ENCODE measurements at regions not wholly inside any gene's neighbourhood (a gene's known extent, or its start where the extent isn't known, plus 50 kb on each side); places are given as distances from the start of the nearest gene placed in this dataset.

DNA sequence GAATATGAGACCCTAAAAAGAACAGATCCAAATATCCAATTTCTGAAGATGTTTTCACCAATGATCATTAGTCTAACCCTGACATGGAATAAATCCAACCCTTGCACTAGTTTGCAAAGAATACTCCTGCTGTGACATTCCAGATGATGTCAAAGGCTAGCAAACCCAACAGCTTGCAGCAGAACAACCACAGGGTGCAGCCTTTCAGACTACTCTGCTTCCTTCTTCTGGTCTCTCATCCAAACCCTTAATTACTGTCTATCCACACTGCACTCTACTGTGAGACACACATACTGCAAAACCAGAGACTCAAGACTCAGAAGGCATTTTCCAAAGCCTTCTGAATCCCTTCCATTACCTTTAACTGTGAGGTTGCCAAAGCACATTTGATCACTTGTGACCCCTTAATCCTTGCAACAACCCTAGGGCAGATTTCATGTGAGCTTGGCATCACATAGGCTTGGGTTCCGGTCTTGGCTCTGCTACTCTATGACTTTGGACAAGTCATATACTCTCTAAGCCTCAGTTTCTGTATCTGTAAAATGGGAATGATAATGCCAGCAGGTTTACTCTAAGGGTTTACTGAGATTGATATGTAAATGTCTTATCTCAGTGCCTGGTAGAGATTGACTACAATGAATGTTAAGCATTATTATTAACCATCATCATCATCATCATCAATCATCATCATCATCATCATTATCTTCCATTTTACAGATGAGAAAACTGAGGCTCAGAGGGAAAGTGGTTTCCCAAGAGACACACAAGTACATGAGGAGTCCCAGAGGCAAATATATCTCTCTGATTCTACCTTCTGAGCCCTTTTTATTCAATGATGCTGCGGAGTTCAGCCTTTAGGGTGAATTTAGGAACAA is 94.5 kb downstream of the SYF2 start:
- TF ChIP-seq, protein P1, sequence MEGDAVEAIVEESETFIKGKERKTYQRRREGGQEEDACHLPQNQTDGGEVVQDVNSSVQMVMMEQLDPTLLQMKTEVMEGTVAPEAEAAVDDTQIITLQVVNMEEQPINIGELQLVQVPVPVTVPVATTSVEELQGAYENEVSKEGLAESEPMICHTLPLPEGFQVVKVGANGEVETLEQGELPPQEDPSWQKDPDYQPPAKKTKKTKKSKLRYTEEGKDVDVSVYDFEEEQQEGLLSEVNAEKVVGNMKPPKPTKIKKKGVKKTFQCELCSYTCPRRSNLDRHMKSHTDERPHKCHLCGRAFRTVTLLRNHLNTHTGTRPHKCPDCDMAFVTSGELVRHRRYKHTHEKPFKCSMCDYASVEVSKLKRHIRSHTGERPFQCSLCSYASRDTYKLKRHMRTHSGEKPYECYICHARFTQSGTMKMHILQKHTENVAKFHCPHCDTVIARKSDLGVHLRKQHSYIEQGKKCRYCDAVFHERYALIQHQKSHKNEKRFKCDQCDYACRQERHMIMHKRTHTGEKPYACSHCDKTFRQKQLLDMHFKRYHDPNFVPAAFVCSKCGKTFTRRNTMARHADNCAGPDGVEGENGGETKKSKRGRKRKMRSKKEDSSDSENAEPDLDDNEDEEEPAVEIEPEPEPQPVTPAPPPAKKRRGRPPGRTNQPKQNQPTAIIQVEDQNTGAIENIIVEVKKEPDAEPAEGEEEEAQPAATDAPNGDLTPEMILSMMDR (IDR thresholded peaks at IDR 0.05; ENCODE audit: low read length): no peak
- no peak for TF ChIP-seq EZH2phosphoT487 (IDR thresholded peaks at IDR 0.05; ENCODE audit: low read length)

Data from MM.1S (cell line).